ENCODE measurements at regions not wholly inside any gene's neighbourhood (a gene's known extent, or its start where the extent isn't known, plus 50 kb on each side); places are given as distances from the start of the nearest gene placed in this dataset.

GRCh38 chr1:115477071-115477470 is 139.0 kb upstream of the NGF start:
- Histone ChIP-seq H3K36me3 (no peaks in the 10 kb centered on the region), H3K4me1 (no peaks in the 10 kb centered on the region), H3K27me3 (no peaks in the 10 kb centered on the region), H3K27ac (no peak overlapping the region), H3K4me3 (no peak overlapping the region), H3K9me3 (no peaks in the 10 kb centered on the region)
- 77 to 78% methylated on average over 7 of the region's 7 CpGs for WGBS, 2 donors
- intact Hi-C loops (cut with DNase I), result no loop called here
- no peak for FAIRE-seq
- peak in 1 of 6 donors; percentile 23 for DNase-seq
- ATAC-seq, result no peak
- TF ChIP-seq CTCF (IDR thresholded peaks at IDR 0.05), result no peak

DNA sequence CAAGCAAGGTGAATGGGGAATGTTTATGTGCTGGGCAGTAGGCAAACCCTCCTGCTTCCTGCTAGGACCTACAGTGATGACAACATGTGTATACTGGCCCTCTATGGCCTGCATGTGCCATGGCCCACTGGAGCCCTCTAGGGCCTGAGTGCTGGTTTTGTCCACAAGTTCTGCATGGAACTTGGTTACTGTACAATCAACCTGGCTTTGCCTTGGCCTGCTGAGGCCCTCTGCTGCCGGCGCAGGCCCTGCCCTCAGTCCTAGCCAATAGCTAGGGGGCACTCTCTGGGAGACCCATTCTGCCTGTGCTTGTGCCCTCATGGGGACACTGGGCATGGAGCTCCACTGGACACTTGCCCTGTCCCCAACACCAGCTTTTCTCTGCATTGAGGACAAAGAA is 138.6 kb upstream of the NGF start:
- Histone ChIP-seq H3K27me3 (no peaks in the 10 kb centered on the region), H3K9me3 (no peaks in the 10 kb centered on the region), H3K4me3 (no peak overlapping the region), H3K4me1 (no peaks in the 10 kb centered on the region), H3K27ac (no peak overlapping the region), H3K36me3 (no peaks in the 10 kb centered on the region)
- FAIRE-seq (no peak), DNase-seq (no peak), ATAC-seq (no peak)
- 46 to 73% methylated on average over 2 of the region's 2 CpGs for WGBS, 2 donors
- intact Hi-C loops (cut with DNase I), result no loop called here
- no peak for TF ChIP-seq CTCF (IDR thresholded peaks at IDR 0.05)

DNA sequence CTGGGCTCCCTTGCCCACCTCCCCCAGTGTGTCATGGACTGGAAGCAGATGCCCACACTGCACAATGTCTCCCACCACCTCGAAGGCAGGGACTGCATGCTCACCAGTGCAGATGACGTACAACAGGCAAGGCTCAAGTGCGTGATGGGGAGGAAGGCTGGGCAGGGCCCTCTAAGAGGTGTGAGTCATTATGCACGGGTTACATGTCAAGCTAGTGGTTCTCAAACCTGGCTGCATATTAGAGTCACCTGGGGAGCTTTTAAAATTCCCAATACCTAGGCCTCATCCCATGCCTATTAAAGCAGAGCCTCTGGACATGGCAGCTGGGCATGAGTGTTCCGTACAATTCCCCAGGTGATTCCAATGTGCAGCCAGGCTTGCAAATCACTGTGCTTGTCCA is 137.9 kb upstream of the NGF start:
- no peaks in the 10 kb centered on the region for H3K36me3 ChIP-seq
- H3K9me3 ChIP-seq, result no peaks in the 10 kb centered on the region
- DNase-seq, result no peak
- TF ChIP-seq CTCF (IDR thresholded peaks at IDR 0.05), result no peak
- no peak overlapping the region for H3K4me3 ChIP-seq
- intact Hi-C loops (cut with DNase I), result no loop called here
- WGBS, 2 donors, result 66 to 73% methylated on average over 5 of the region's 5 CpGs
- no peaks in the 10 kb centered on the region for H3K4me1 ChIP-seq
- no peak for FAIRE-seq
- ATAC-seq, result no peak
- H3K27ac ChIP-seq, result no peak overlapping the region
- no peaks in the 10 kb centered on the region for H3K27me3 ChIP-seq

- Histone ChIP-seq H3K36me3 (no peaks in the 10 kb centered on the region), H3K9me3 (no peaks in the 10 kb centered on the region), H3K4me1 (no peaks in the 10 kb centered on the region), H3K27ac (no peak overlapping the region), H3K27me3 (no peaks in the 10 kb centered on the region), H3K4me3 (no peak overlapping the region)
- FAIRE-seq (no peak), ATAC-seq (no peak), DNase-seq (no peak)
- TF ChIP-seq CTCF (IDR thresholded peaks at IDR 0.05), result no peak
- intact Hi-C loops (cut with DNase I), result no loop called here
- WGBS, 2 donors, result 69 to 78% methylated on average over 2 of the region's 2 CpGs
These were observed 137.2 kb upstream of the NGF start for GRCh38 chr1:115475252-115475651.

DNA sequence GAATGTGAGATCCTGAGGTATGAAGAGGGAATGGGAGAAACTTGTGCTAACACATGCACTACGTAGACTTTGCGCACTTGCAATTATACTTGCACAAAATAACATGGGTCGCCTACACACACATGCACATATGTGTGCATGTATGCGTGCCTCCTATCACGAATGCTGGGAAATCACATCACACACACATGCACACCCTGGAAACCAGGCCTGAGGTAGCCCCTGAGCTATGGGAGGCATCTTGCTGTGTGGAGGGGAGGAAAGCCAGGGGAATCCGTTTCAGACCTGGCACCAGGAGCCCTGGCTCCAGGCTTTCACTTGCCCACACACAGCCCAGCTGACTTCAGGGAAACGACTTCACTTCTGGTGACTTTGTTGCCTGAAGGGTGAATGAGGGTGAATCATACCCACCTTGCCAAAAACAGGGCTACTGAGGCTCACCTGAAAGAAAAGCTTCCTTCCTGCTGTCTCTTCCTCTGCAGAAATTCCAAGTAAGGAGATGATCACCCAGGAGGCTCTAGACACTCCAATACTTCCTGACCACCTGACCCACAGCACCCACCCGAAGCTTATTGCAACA is 136.0 kb upstream of the NGF start:
- no peak for TF ChIP-seq CTCF (IDR thresholded peaks at IDR 0.05)
- Histone ChIP-seq H3K36me3 (no peaks in the 10 kb centered on the region), H3K4me1 (no peaks in the 10 kb centered on the region), H3K4me3 (no peak overlapping the region), H3K27ac (no peak overlapping the region), H3K27me3 (no peaks in the 10 kb centered on the region), H3K9me3 (no peaks in the 10 kb centered on the region)
- no peak for ATAC-seq
- intact Hi-C loops (cut with DNase I), result no loop called here
- DNase-seq, result no peak
- 64% methylated on average over 8 of the region's 8 CpGs for WGBS, 2 donors
- no peak for FAIRE-seq
